Neural cell (in vitro differentiated cells): ENCODE measurements at regions not wholly inside any gene's neighbourhood (a gene's known extent, or its start where the extent isn't known, plus 50 kb on each side); places are given as distances from the start of the nearest gene placed in this dataset.

Source experiments
- EP300 ChIP-seq: fragments of 450-650 bp; conservative IDR thresholded peaks from 2 replicates; pipeline ENCODE4 v1.6.1; 2014; ENCODE audit warnings: antibody characterized with exemption, mild to moderate bottlenecking, moderate library complexity; ENCODE audit not compliant: poor library complexity, severe bottlenecking
- MXI1 ChIP-seq: fragments of 450-650 bp; conservative IDR thresholded peaks from 2 replicates; pipeline ENCODE4 v1.6.1; 2014; ENCODE audit warnings: antibody characterized with exemption, mild to moderate bottlenecking; ENCODE audit not compliant: poor library complexity, severe bottlenecking
- POLR2AphosphoS5 ChIP-seq: IDR thresholded peaks from 2 replicates; pipeline ENCODE4 v1.6.1; 2012
- SMC3 ChIP-seq: fragments of 450-650 bp; conservative IDR thresholded peaks from 2 replicates; pipeline ENCODE4 v1.6.1; 2014; ENCODE audit warnings: antibody characterized with exemption, mild to moderate bottlenecking, moderate library complexity; ENCODE audit not compliant: poor library complexity
- TF ChIP-seq, protein P1 (sequence below): fragments of 450-650 bp; IDR thresholded peaks from 2 replicates; pipeline ENCODE4 v1.5.1; 2014; ENCODE audit warnings: antibody characterized with exemption, mild to moderate bottlenecking, moderate library complexity; ENCODE audit not compliant: poor library complexity, severe bottlenecking

DNA sequence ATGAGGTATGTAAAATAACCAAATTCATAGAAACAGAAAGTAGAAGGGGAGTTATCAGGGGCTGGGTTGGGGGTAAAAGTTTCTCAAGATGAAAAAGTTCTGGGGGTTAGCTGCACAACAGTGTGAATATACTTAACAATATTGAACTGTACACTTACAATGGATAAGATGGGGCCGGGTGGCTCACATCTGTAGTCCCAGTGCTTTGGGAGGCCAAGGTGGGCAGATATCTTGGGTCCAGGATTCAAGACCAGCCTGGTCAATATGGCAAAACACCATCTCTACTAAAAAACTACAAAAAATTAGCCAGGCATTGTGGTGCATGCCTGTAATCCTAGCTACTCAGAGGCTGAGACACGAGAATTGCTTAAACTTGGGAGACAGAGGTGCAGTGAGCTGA lies 274.3 kb downstream of the TJP1 start:
- TF ChIP-seq MXI1: no peak
- TF ChIP-seq EP300: no peak
- TF ChIP-seq, protein P1, sequence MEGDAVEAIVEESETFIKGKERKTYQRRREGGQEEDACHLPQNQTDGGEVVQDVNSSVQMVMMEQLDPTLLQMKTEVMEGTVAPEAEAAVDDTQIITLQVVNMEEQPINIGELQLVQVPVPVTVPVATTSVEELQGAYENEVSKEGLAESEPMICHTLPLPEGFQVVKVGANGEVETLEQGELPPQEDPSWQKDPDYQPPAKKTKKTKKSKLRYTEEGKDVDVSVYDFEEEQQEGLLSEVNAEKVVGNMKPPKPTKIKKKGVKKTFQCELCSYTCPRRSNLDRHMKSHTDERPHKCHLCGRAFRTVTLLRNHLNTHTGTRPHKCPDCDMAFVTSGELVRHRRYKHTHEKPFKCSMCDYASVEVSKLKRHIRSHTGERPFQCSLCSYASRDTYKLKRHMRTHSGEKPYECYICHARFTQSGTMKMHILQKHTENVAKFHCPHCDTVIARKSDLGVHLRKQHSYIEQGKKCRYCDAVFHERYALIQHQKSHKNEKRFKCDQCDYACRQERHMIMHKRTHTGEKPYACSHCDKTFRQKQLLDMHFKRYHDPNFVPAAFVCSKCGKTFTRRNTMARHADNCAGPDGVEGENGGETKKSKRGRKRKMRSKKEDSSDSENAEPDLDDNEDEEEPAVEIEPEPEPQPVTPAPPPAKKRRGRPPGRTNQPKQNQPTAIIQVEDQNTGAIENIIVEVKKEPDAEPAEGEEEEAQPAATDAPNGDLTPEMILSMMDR: no peak
- TF ChIP-seq POLR2AphosphoS5: no peak
- no peak for TF ChIP-seq SMC3
